Parathyroid adenoma (tissue), 2 donors: ENCODE measurements at regions not wholly inside any gene's neighbourhood (a gene's known extent, or its start where the extent isn't known, plus 50 kb on each side); places are given as distances from the start of the nearest gene placed in this dataset.

Source experiments
- H2AFZ ChIP-seq: fragments of 300-600 bp; sonication (generic); one replicate; pipeline ENCODE4 v1.7.0; 2017; ENCODE audit warnings: antibody characterized with exemption, mild to moderate bottlenecking
- H3K27ac ChIP-seq: fragments of 300-600 bp; sonication (generic); one replicate; pipeline ENCODE4 v1.7.0; 2017
- H3K27me3 ChIP-seq: fragments of 300-600 bp; sonication (generic); one replicate; pipeline ENCODE4 v1.7.0; 2017; ENCODE audit warnings: low read length; ENCODE audit not compliant: control insufficient read depth, insufficient read depth
- H3K36me3 ChIP-seq: fragments of 300-600 bp; sonication (generic); one replicate; pipeline ENCODE4 v1.7.0; 2017; ENCODE audit warnings: low read length; ENCODE audit not compliant: control insufficient read depth, insufficient read depth
- H3K4me1 ChIP-seq: fragments of 300-600 bp; sonication (generic); one replicate; pipeline ENCODE4 v1.7.0; 2017; ENCODE audit warnings: control low read depth
- H3K4me2 ChIP-seq: fragments of 300-600 bp; sonication (generic); one replicate; pipeline ENCODE4 v1.7.0; 2017; ENCODE audit warnings: low read length
- H3K4me3 ChIP-seq: fragments of 300-600 bp; sonication (generic); one replicate; pipeline ENCODE4 v1.7.0; 2017; ENCODE audit warnings: low read depth, low read length
- H3K79me2 ChIP-seq: fragments of 300-600 bp; sonication (generic); one replicate; pipeline ENCODE4 v1.7.0; 2017; ENCODE audit warnings: control low read depth
- H3K9ac ChIP-seq: fragments of 300-600 bp; sonication (generic); one replicate; pipeline ENCODE4 v1.7.0; 2017; ENCODE audit warnings: mild to moderate bottlenecking
- H3K9me3 ChIP-seq: fragments of 300-600 bp; sonication (generic); one replicate; pipeline ENCODE4 v1.7.0; 2017; ENCODE audit warnings: low read length; ENCODE audit not compliant: control insufficient read depth
- CTCF ChIP-seq: fragments of 300-600 bp; sonication (generic); IDR thresholded peaks from one replicate; pipeline ENCODE4 v1.7.0; 2017; ENCODE audit warnings: antibody characterized with exemption, mild to moderate bottlenecking
- donor health status: primary hyperparathyroidism.

GRCh38 chr2:59734743-59735142 lies 818.7 kb downstream of the BCL11A start:
- Histone ChIP-seq H3K9me3 (no peaks in the 10 kb centered on the region), H2AFZ (no peak overlapping the region), H3K4me3 (no peak overlapping the region), H3K4me1 (no peaks in the 10 kb centered on the region), H3K27me3 (no peaks in the 10 kb centered on the region), H3K9ac (no peak overlapping the region), H3K79me2 (no peaks in the 10 kb centered on the region), H3K27ac (no peak overlapping the region), H3K4me2 (no peak overlapping the region), H3K36me3 (no peaks in the 10 kb centered on the region)
- no peak for TF ChIP-seq CTCF

- Histone ChIP-seq H3K9me3 (no peaks in the 10 kb centered on the region), H3K27ac (no peak overlapping the region), H3K27me3 (no peaks in the 10 kb centered on the region), H2AFZ (no peak overlapping the region), H3K4me3 (no peak overlapping the region), H3K9ac (no peak overlapping the region), H3K36me3 (no peaks in the 10 kb centered on the region), H3K4me2 (no peak overlapping the region), H3K4me1 (no peaks in the 10 kb centered on the region), H3K79me2 (no peaks in the 10 kb centered on the region)
- no peak for TF ChIP-seq CTCF
These were observed 819.5 kb downstream of the BCL11A start for GRCh38 chr2:59733970-59734369.

GRCh38 chr2:59733567-59733930 lies 819.9 kb downstream of the BCL11A start:
- H3K9me3 ChIP-seq = no peaks in the 10 kb centered on the region
- no peak for TF ChIP-seq CTCF
- no peak overlapping the region for H3K9ac ChIP-seq
- no peak overlapping the region for H3K4me2 ChIP-seq
- no peaks in the 10 kb centered on the region for H3K36me3 ChIP-seq
- H3K27me3 ChIP-seq = no peaks in the 10 kb centered on the region
- H3K79me2 ChIP-seq = no peaks in the 10 kb centered on the region
- H2AFZ ChIP-seq = no peak overlapping the region
- H3K4me3 ChIP-seq = no peak overlapping the region
- no peaks in the 10 kb centered on the region for H3K4me1 ChIP-seq
- H3K27ac ChIP-seq = no peak overlapping the region

- H3K36me3 ChIP-seq = no peaks in the 10 kb centered on the region
- H3K4me3 ChIP-seq = no peak overlapping the region
- no peaks in the 10 kb centered on the region for H3K79me2 ChIP-seq
- no peaks in the 10 kb centered on the region for H3K4me1 ChIP-seq
- H3K9me3 ChIP-seq = no peaks in the 10 kb centered on the region
- H3K9ac ChIP-seq = no peak overlapping the region
- H3K4me2 ChIP-seq = no peak overlapping the region
- no peaks in the 10 kb centered on the region for H3K27me3 ChIP-seq
- no peak overlapping the region for H3K27ac ChIP-seq
- no peak for TF ChIP-seq CTCF
- no peak overlapping the region for H2AFZ ChIP-seq
These were observed 820.4 kb downstream of the BCL11A start for GRCh38 chr2:59732871-59733566.

GRCh38 chr2:59727121-59727590 lies 826.3 kb downstream of the BCL11A start:
- no peak overlapping the region for H2AFZ ChIP-seq
- TF ChIP-seq CTCF = no peak
- H3K4me2 ChIP-seq = no peak overlapping the region
- H3K36me3 ChIP-seq = no peaks in the 10 kb centered on the region
- no peaks in the 10 kb centered on the region for H3K9me3 ChIP-seq
- no peak overlapping the region for H3K9ac ChIP-seq
- H3K4me1 ChIP-seq = no peaks in the 10 kb centered on the region
- no peaks in the 10 kb centered on the region for H3K79me2 ChIP-seq
- H3K27me3 ChIP-seq = no peaks in the 10 kb centered on the region
- H3K27ac ChIP-seq = no peak overlapping the region
- H3K4me3 ChIP-seq = no peak overlapping the region
